Esophagus muscularis mucosa (tissue), 3 donors: ENCODE measurements at regions not wholly inside any gene's neighbourhood (a gene's known extent, or its start where the extent isn't known, plus 50 kb on each side); places are given as distances from the start of the nearest gene placed in this dataset.

Experiments
- POLR2A ChIP-seq: fragments of 450-650 bp; IDR thresholded peaks from one replicate; pipeline ENCODE4 v1.6.1; 2017; ENCODE audit warnings: antibody characterized with exemption, moderate library complexity, mild to moderate bottlenecking, low read depth
- POLR2AphosphoS5 ChIP-seq, 2 donors: sonication (generic); formaldehyde crosslinking; IDR thresholded peaks; one replicate each; pipeline ENCODE4 v1.6.1; 2017; ENCODE audit warnings: antibody characterized with exemption in 2 of 2
- TF ChIP-seq, protein P1 (sequence below), 3 experiments: fragments of 200-600 bp in 2 of 3; fragments of 450-650 bp in 1 of 3; sonication (generic) in 2 of 3; IDR thresholded peaks; one replicate each; pipeline ENCODE4 v1.5.1; 2017 to 2019; ENCODE audit warnings: antibody characterized with exemption in 3 of 3, mild to moderate bottlenecking in 2 of 3, moderate library complexity in 1 of 3

GRCh38 chr7:125877246-125877645 is 947.6 kb upstream of the POT1 start:
- TF ChIP-seq POLR2A (no peak), POLR2AphosphoS5 (IDR thresholded peaks at IDR 0.05) (no peak)
- TF ChIP-seq, protein P1, sequence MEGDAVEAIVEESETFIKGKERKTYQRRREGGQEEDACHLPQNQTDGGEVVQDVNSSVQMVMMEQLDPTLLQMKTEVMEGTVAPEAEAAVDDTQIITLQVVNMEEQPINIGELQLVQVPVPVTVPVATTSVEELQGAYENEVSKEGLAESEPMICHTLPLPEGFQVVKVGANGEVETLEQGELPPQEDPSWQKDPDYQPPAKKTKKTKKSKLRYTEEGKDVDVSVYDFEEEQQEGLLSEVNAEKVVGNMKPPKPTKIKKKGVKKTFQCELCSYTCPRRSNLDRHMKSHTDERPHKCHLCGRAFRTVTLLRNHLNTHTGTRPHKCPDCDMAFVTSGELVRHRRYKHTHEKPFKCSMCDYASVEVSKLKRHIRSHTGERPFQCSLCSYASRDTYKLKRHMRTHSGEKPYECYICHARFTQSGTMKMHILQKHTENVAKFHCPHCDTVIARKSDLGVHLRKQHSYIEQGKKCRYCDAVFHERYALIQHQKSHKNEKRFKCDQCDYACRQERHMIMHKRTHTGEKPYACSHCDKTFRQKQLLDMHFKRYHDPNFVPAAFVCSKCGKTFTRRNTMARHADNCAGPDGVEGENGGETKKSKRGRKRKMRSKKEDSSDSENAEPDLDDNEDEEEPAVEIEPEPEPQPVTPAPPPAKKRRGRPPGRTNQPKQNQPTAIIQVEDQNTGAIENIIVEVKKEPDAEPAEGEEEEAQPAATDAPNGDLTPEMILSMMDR (IDR thresholded peaks at IDR 0.05): no peak
